SW480 (cell line): ENCODE measurements at regions not wholly inside any gene's neighbourhood (a gene's known extent, or its start where the extent isn't known, plus 50 kb on each side); places are given as distances from the start of the nearest gene placed in this dataset.

ENCODE experiments used
- DNase-seq: peaks from one replicate; pipeline ENCODE4 v3.0.0-alpha.2; 2016; ENCODE audit warnings: low spot score

- DNase-seq = no peak
These were observed 79.1 kb upstream of the LMO3 start for GRCh38 chr12:16685107-16685506.

GRCh38 chr12:16681196-16681595 is 75.2 kb upstream of the LMO3 start:
- no peak for DNase-seq

GRCh38 chr12:16675438-16675837 is 69.5 kb upstream of the LMO3 start:
- no peak for DNase-seq

- DNase-seq = no peak
These were observed 68.9 kb upstream of the LMO3 start for GRCh38 chr12:16674885-16675284.

GRCh38 chr12:16670456-16671050 is 64.6 kb upstream of the LMO3 start:
- no peak for DNase-seq

- DNase-seq = no peak
These were observed 63.8 kb upstream of the LMO3 start for GRCh38 chr12:16669756-16670155.

- DNase-seq = no peak
These were observed 62.2 kb upstream of the LMO3 start for GRCh38 chr12:16668198-16668597.

- no peak for DNase-seq
These were observed 52.7 kb upstream of the LMO3 start for GRCh38 chr12:16658699-16659098.
